Kidney (tissue), 13 donors: ENCODE measurements at regions not wholly inside any gene's neighbourhood (a gene's known extent, or its start where the extent isn't known, plus 50 kb on each side); places are given as distances from the start of the nearest gene placed in this dataset.

Experiments
- DNase-seq, 5 donors: peaks; one replicate each; pipeline ENCODE4 v3.0.0-alpha.2; 2013 to 2020
- FAIRE-seq: peaks from 2 replicates; lab custom pipeline; 2012; peaks lifted over from hg19 to GRCh38; lab: Jason Lieb, UNC
- H3K27ac ChIP-seq, 2 donors: one replicate each; pipeline ENCODE4 v1.7.0; 2013; ENCODE audit warnings: low read depth in 2 of 2, low read length in 2 of 2, inconsistent platforms in 1 of 2
- H3K27me3 ChIP-seq: one replicate; pipeline ENCODE4 v1.7.1; 2013; ENCODE audit warnings: low read length, inconsistent platforms; ENCODE audit not compliant: control insufficient read depth, insufficient read depth
- H3K36me3 ChIP-seq, 3 donors: one replicate each; pipeline versions ENCODE4 v1.7.0 to v1.7.1; 2013; ENCODE audit warnings: low read length in 3 of 3, control low read depth in 1 of 3, inconsistent platforms in 1 of 3; ENCODE audit not compliant: insufficient read depth in 3 of 3, control insufficient read depth in 2 of 3
- H3K4me1 ChIP-seq, 3 donors: one replicate each; pipeline versions ENCODE4 v1.7.0 to v1.7.1; 2013; ENCODE audit warnings: low read length in 3 of 3, inconsistent platforms in 1 of 3, low read depth in 1 of 3; ENCODE audit not compliant: control insufficient read depth in 2 of 3, insufficient read depth in 2 of 3
- H3K4me3 ChIP-seq, 3 donors: one replicate each; pipeline versions ENCODE4 v1.7.0 to v1.8.1; 2013; ENCODE audit warnings: low read length in 3 of 3, control low read depth in 1 of 3, inconsistent platforms in 1 of 3
- H3K9ac ChIP-seq, 3 donors: one replicate each; pipeline versions ENCODE4 v1.7.0 to v1.7.1; 2013; ENCODE audit warnings: low read length in 3 of 3, control low read depth in 1 of 3, inconsistent platforms in 1 of 3
- H3K9me3 ChIP-seq, 3 donors: one replicate each; pipeline versions ENCODE4 v1.7.0 to v1.7.1; 2013; ENCODE audit warnings: low read length in 3 of 3, control low read depth in 1 of 3, inconsistent platforms in 1 of 3; ENCODE audit not compliant: control insufficient read depth in 2 of 3, insufficient read depth in 1 of 3
- CTCF ChIP-seq: IDR thresholded peaks from 3 replicates; pipeline ENCODE4 v1.5.1; 2012; ENCODE audit warnings: mild to moderate bottlenecking, moderate library complexity, borderline replicate concordance; ENCODE audit not compliant: insufficient read depth; ENCODE audit errors: extremely low read depth
- intact Hi-C: fragments of 100-400 bp; cut with DNase I; formaldehyde crosslinking; loops from one replicate; pipeline ENCODE4 v1.11.1; 2022
- donor health status: control.
- donor health status: control.
- donor health status: control.
- donor health status: control.
- donor health status: control.
- donor health status: DM: yes; HTN: yes; CAD: no.
- donor health status: Normal renal cell carcinoma (clear cell type).

- no peak overlapping the region for H3K27ac ChIP-seq
These were observed 308.2 kb downstream of the ACTL7B start for GRCh38 chr9:108547411-108548135.

GRCh38 chr9:108546215-108546614 lies 309.6 kb downstream of the ACTL7B start:
- intact Hi-C loops = no loop called here
- DNase-seq (no peak), FAIRE-seq (no peak)
- Histone ChIP-seq H3K9ac (no peak overlapping the region), H3K4me1 (no peaks in the 10 kb centered on the region), H3K4me3 (no peak overlapping the region), H3K27me3 (no peaks in the 10 kb centered on the region), H3K36me3 (no peaks in the 10 kb centered on the region), H3K27ac (no peak overlapping the region), H3K9me3 (no peaks in the 10 kb centered on the region)
- TF ChIP-seq CTCF = no peak

More at GRCh38 chr9:108547411-108548135, 308.2 kb downstream of the ACTL7B start:
- no peaks in the 10 kb centered on the region for H3K27me3 ChIP-seq
- H3K9me3 ChIP-seq = no peaks in the 10 kb centered on the region
- H3K36me3 ChIP-seq = no peaks in the 10 kb centered on the region
- intact Hi-C loops = no loop called here
- H3K9ac ChIP-seq = no peak overlapping the region
- DNase-seq (no peak), FAIRE-seq (no peak)
- no peak for TF ChIP-seq CTCF
- H3K4me3 ChIP-seq = no peak overlapping the region
- H3K4me1 ChIP-seq = no peaks in the 10 kb centered on the region

- H3K9ac ChIP-seq = no peak overlapping the region
- intact Hi-C loops = no loop called here
- no peak for FAIRE-seq
- H3K27me3 ChIP-seq = no peaks in the 10 kb centered on the region
- DNase-seq = no peak
- no peaks in the 10 kb centered on the region for H3K36me3 ChIP-seq
- H3K9me3 ChIP-seq = no peaks in the 10 kb centered on the region
- no peak overlapping the region for H3K4me3 ChIP-seq
- no peaks in the 10 kb centered on the region for H3K4me1 ChIP-seq
- no peak overlapping the region for H3K27ac ChIP-seq
- TF ChIP-seq CTCF = no peak
These were observed 310.4 kb downstream of the ACTL7B start for GRCh38 chr9:108545436-108545835.
